22Rv1 (cell line): ENCODE measurements at regions not wholly inside any gene's neighbourhood (a gene's known extent, or its start where the extent isn't known, plus 50 kb on each side); places are given as distances from the start of the nearest gene placed in this dataset.

Source experiments
- CTCF ChIP-seq: fragments of 450-650 bp; IDR thresholded peaks from 2 replicates; pipeline ENCODE4 v1.5.1; 2017; ENCODE audit warnings: mild to moderate bottlenecking
- ZFX ChIP-seq: fragments of 450-650 bp; IDR thresholded peaks from 2 replicates; pipeline ENCODE4 v1.6.1; 2017; ENCODE audit warnings: antibody characterized with exemption, borderline replicate concordance

- TF ChIP-seq CTCF (no peak), ZFX (no peak)
Observed at GRCh38 chr11:127135256-127135655, 134.7 kb upstream of the KIRREL3 start.
